ENCODE measurements at regions not wholly inside any gene's neighbourhood (a gene's known extent, or its start where the extent isn't known, plus 50 kb on each side); places are given as distances from the start of the nearest gene placed in this dataset.

- DNase-seq: no peak
Measured at GRCh38 chr6:110537208-110538123, 61.1 kb upstream of the SLC22A16 start.

GRCh38 chr6:110534731-110535492 lies 58.5 kb upstream of the SLC22A16 start:
- no peak for DNase-seq

GRCh38 chr6:110532431-110532830 lies 56.0 kb upstream of the SLC22A16 start:
- DNase-seq: no peak

- no peak for DNase-seq
Measured at GRCh38 chr6:110530671-110531070, 54.3 kb upstream of the SLC22A16 start.

GRCh38 chr6:110529907-110530306 lies 53.5 kb upstream of the SLC22A16 start:
- no peak for DNase-seq

- DNase-seq: no peak
Measured at GRCh38 chr6:110529355-110529754, 52.9 kb upstream of the SLC22A16 start.

- DNase-seq: no peak
Measured at GRCh38 chr6:110528930-110529325, 52.5 kb upstream of the SLC22A16 start.

GRCh38 chr6:110528101-110528929 lies 51.9 kb upstream of the SLC22A16 start:
- DNase-seq: peak; percentile 28 to 30

GRCh38 chr6:110527516-110527915 lies 51.1 kb upstream of the SLC22A16 start:
- no peak for DNase-seq

GRCh38 chr6:110526726-110527125 lies 50.3 kb upstream of the SLC22A16 start:
- no peak for DNase-seq
